Skeletal muscle cell (primary cell): ENCODE measurements at regions not wholly inside any gene's neighbourhood (a gene's known extent, or its start where the extent isn't known, plus 50 kb on each side); places are given as distances from the start of the nearest gene placed in this dataset.
"Not testable (repeated sequence)": the region's sequence is repeated elsewhere in the genome, so short reads cannot be mapped to it uniquely, and the experiment has no call there.

ENCODE experiments used
- DNase-seq: peaks from one replicate; pipeline ENCODE4 v3.0.0-alpha.2; 2010; ENCODE audit warnings: low read depth
- H3K4me3 ChIP-seq: 2 replicates; pipeline ENCODE4 v1.5.1; 2011; ENCODE audit warnings: low read depth, mild to moderate bottlenecking, control low read depth, low read length, moderate library complexity

- H3K4me3 ChIP-seq, result no peak overlapping the region
- no peak for DNase-seq
These were observed 90.5 kb downstream of the PMAIP1 start for GRCh38 chr18:59990121-59990823.

- DNase-seq, result peak; percentile 10
- H3K4me3 ChIP-seq, result no peak overlapping the region
These were observed 88.4 kb downstream of the PMAIP1 start for GRCh38 chr18:59988098-59988706.

GRCh38 chr18:59987102-59987501, 87.3 kb downstream of the PMAIP1 start:
- DNase-seq, result no peak
- H3K4me3 ChIP-seq, result no peak overlapping the region

- DNase-seq, result no peak
- no peak overlapping the region for H3K4me3 ChIP-seq
These were observed 86.3 kb downstream of the PMAIP1 start for GRCh38 chr18:59986139-59986538.

GRCh38 chr18:59985289-59985688, 85.5 kb downstream of the PMAIP1 start:
- H3K4me3 ChIP-seq, result no peak overlapping the region
- DNase-seq, result no peak

GRCh38 chr18:59983506-59983905, 83.7 kb downstream of the PMAIP1 start:
- no peak overlapping the region for H3K4me3 ChIP-seq
- no peak for DNase-seq

- no peak for DNase-seq
These were observed 80.4 kb downstream of the PMAIP1 start for GRCh38 chr18:59980188-59980637.

GRCh38 chr18:59971871-59972428, 72.2 kb downstream of the PMAIP1 start:
- DNase-seq, result no peak
- no peak overlapping the region for H3K4me3 ChIP-seq

More at GRCh38 chr18:59980188-59980637, 80.4 kb downstream of the PMAIP1 start:
- no peak overlapping the region for H3K4me3 ChIP-seq

GRCh38 chr18:59971144-59971543, 71.3 kb downstream of the PMAIP1 start:
- H3K4me3 ChIP-seq, result not testable (repeated sequence)

GRCh38 chr18:59969477-59970028, 69.8 kb downstream of the PMAIP1 start:
- not testable (repeated sequence) for DNase-seq
- H3K4me3 ChIP-seq, result peak overlapping the region; percentile 20

More at GRCh38 chr18:59971144-59971543, 71.3 kb downstream of the PMAIP1 start:
- not testable (repeated sequence) for DNase-seq

- no peak for DNase-seq
These were observed 68.8 kb downstream of the PMAIP1 start for GRCh38 chr18:59968583-59968982.

GRCh38 chr18:59967878-59968277, 68.1 kb downstream of the PMAIP1 start:
- no peak overlapping the region for H3K4me3 ChIP-seq
- no peak for DNase-seq

More at GRCh38 chr18:59968583-59968982, 68.8 kb downstream of the PMAIP1 start:
- no peak overlapping the region for H3K4me3 ChIP-seq

- H3K4me3 ChIP-seq, result no peak overlapping the region
- DNase-seq, result no peak
These were observed 67.1 kb downstream of the PMAIP1 start for GRCh38 chr18:59966913-59967312.

- H3K4me3 ChIP-seq, result no peak overlapping the region
- DNase-seq, result no peak
These were observed 63.4 kb downstream of the PMAIP1 start for GRCh38 chr18:59963229-59963628.

GRCh38 chr18:59961070-59961469, 61.3 kb downstream of the PMAIP1 start:
- H3K4me3 ChIP-seq, result no peak overlapping the region
- no peak for DNase-seq

- no peak overlapping the region for H3K4me3 ChIP-seq
- no peak for DNase-seq
These were observed 60.5 kb downstream of the PMAIP1 start for GRCh38 chr18:59960272-59960671.

- no peak for DNase-seq
- H3K4me3 ChIP-seq, result no peak overlapping the region
These were observed 59.8 kb downstream of the PMAIP1 start for GRCh38 chr18:59959606-59960005.

- DNase-seq, result no peak
- no peak overlapping the region for H3K4me3 ChIP-seq
These were observed 59.3 kb downstream of the PMAIP1 start for GRCh38 chr18:59959073-59959472.

- peak; percentile 67 for DNase-seq
- no peak overlapping the region for H3K4me3 ChIP-seq
These were observed 58.2 kb downstream of the PMAIP1 start for GRCh38 chr18:59957957-59958356.

- H3K4me3 ChIP-seq, result no peak overlapping the region
- DNase-seq, result no peak
These were observed 55.0 kb downstream of the PMAIP1 start for GRCh38 chr18:59954755-59955156.
